ENCODE measurements at regions not wholly inside any gene's neighbourhood (a gene's known extent, or its start where the extent isn't known, plus 50 kb on each side); places are given as distances from the start of the nearest gene placed in this dataset.

- Histone ChIP-seq H3K9ac (ENCODE audit: low read length) (no peak overlapping the region), H2AFZ (ENCODE audit: low read depth, low read length) (no peak overlapping the region), H3K9me3 (ENCODE audit: insufficient read depth, low read length) (no peaks in the 10 kb centered on the region), H3K36me3 (replicated peaks; ENCODE audit: low read depth, low read length) (no peaks in the 10 kb centered on the region), H4K20me1 (ENCODE audit: insufficient read depth, low read length) (no peaks in the 10 kb centered on the region), H3K79me2 (ENCODE audit: low read length) (no peaks in the 10 kb centered on the region), H3K4me1 (ENCODE audit: low read length) (no peaks in the 10 kb centered on the region), H3K4me2 (ENCODE audit: low read length) (no peak overlapping the region), H3K4me3 (ENCODE audit: low read length) (no peak overlapping the region), H3K27ac (ENCODE audit: low read length) (no peak overlapping the region), H3K27me3 (ENCODE audit: low read depth, low read length) (no peaks in the 10 kb centered on the region)
- TF ChIP-seq CTCF (IDR thresholded peaks at IDR 0.05; ENCODE audit: low read depth, low read length) = no peak
Measured at GRCh38 chr3:76812649-76813242, 227.2 kb upstream of the ROBO2 start.

- Histone ChIP-seq H3K9ac (ENCODE audit: low read length) (no peak overlapping the region), H3K4me2 (ENCODE audit: low read length) (no peak overlapping the region), H3K27ac (ENCODE audit: low read length) (no peak overlapping the region), H3K4me3 (ENCODE audit: low read length) (no peak overlapping the region), H3K36me3 (replicated peaks; ENCODE audit: low read depth, low read length) (no peaks in the 10 kb centered on the region), H3K9me3 (ENCODE audit: insufficient read depth, low read length) (no peaks in the 10 kb centered on the region), H3K79me2 (ENCODE audit: low read length) (no peaks in the 10 kb centered on the region), H4K20me1 (ENCODE audit: insufficient read depth, low read length) (no peaks in the 10 kb centered on the region), H3K4me1 (ENCODE audit: low read length) (no peaks in the 10 kb centered on the region), H3K27me3 (ENCODE audit: low read depth, low read length) (no peaks in the 10 kb centered on the region), H2AFZ (ENCODE audit: low read depth, low read length) (no peak overlapping the region)
- TF ChIP-seq EZH2phosphoT487 (IDR thresholded peaks at IDR 0.05; ENCODE audit: low read depth) = no peak
- TF ChIP-seq CTCF (IDR thresholded peaks at IDR 0.05; ENCODE audit: low read depth, low read length) = no peak
Measured at GRCh38 chr3:76815561-76815960, 224.3 kb upstream of the ROBO2 start.

GRCh38 chr3:76820481-76820880, 219.4 kb upstream of the ROBO2 start:
- H3K9ac ChIP-seq (ENCODE audit: low read length) = no peak overlapping the region
- H3K27me3 ChIP-seq (ENCODE audit: low read depth, low read length) = no peaks in the 10 kb centered on the region
- no peak overlapping the region for H3K27ac ChIP-seq (ENCODE audit: low read length)
- no peaks in the 10 kb centered on the region for H4K20me1 ChIP-seq (ENCODE audit: insufficient read depth, low read length)
- TF ChIP-seq CTCF (IDR thresholded peaks at IDR 0.05; ENCODE audit: low read depth, low read length) = no peak
- TF ChIP-seq EZH2phosphoT487 (IDR thresholded peaks at IDR 0.05; ENCODE audit: low read depth) = no peak
- H3K4me2 ChIP-seq (ENCODE audit: low read length) = no peak overlapping the region
- no peaks in the 10 kb centered on the region for H3K36me3 ChIP-seq (replicated peaks; ENCODE audit: low read depth, low read length)
- no peak overlapping the region for H3K4me3 ChIP-seq (ENCODE audit: low read length)
- no peaks in the 10 kb centered on the region for H3K4me1 ChIP-seq (ENCODE audit: low read length)
- no peaks in the 10 kb centered on the region for H3K79me2 ChIP-seq (ENCODE audit: low read length)
- no peaks in the 10 kb centered on the region for H3K9me3 ChIP-seq (ENCODE audit: insufficient read depth, low read length)
- H2AFZ ChIP-seq (ENCODE audit: low read depth, low read length) = no peak overlapping the region

- Histone ChIP-seq H3K4me1 (ENCODE audit: low read length) (no peaks in the 10 kb centered on the region), H4K20me1 (ENCODE audit: insufficient read depth, low read length) (no peaks in the 10 kb centered on the region), H3K27me3 (ENCODE audit: low read depth, low read length) (no peaks in the 10 kb centered on the region), H2AFZ (ENCODE audit: low read depth, low read length) (0 out of 2 replicates have a peak overlapping the region, but pooled peaks have one; percentile 5), H3K4me3 (ENCODE audit: low read length) (no peak overlapping the region), H3K27ac (ENCODE audit: low read length) (no peak overlapping the region), H3K9me3 (ENCODE audit: insufficient read depth, low read length) (no peaks in the 10 kb centered on the region), H3K36me3 (replicated peaks; ENCODE audit: low read depth, low read length) (no peaks in the 10 kb centered on the region), H3K4me2 (ENCODE audit: low read length) (no peak overlapping the region), H3K9ac (ENCODE audit: low read length) (no peak overlapping the region), H3K79me2 (ENCODE audit: low read length) (no peaks in the 10 kb centered on the region)
- TF ChIP-seq CTCF (IDR thresholded peaks at IDR 0.05; ENCODE audit: low read depth, low read length) (no peak), EZH2phosphoT487 (IDR thresholded peaks at IDR 0.05; ENCODE audit: low read depth) (no peak)
Measured at GRCh38 chr3:76824658-76825240, 215.2 kb upstream of the ROBO2 start.

All from OCI-LY3 (cell line).